ENCODE measurements at regions not wholly inside any gene's neighbourhood (a gene's known extent, or its start where the extent isn't known, plus 50 kb on each side); places are given as distances from the start of the nearest gene placed in this dataset.
A peak's percentile ranks its signal among the peaks of the same experiment; 100 is the strongest.
"Not testable (repeated sequence)": the region's sequence is repeated elsewhere in the genome, so short reads cannot be mapped to it uniquely, and the experiment has no call there.

- DNase-seq, result no peak
These were observed 92.9 kb upstream of the TLL1 start for GRCh38 chr4:165779950-165780670.

- DNase-seq, result no peak
These were observed 92.3 kb upstream of the TLL1 start for GRCh38 chr4:165780735-165781134.

GRCh38 chr4:165782623-165783022 lies 90.4 kb upstream of the TLL1 start:
- no peak for DNase-seq

- no peak for DNase-seq
These were observed 89.4 kb upstream of the TLL1 start for GRCh38 chr4:165783626-165784025.

DNA sequence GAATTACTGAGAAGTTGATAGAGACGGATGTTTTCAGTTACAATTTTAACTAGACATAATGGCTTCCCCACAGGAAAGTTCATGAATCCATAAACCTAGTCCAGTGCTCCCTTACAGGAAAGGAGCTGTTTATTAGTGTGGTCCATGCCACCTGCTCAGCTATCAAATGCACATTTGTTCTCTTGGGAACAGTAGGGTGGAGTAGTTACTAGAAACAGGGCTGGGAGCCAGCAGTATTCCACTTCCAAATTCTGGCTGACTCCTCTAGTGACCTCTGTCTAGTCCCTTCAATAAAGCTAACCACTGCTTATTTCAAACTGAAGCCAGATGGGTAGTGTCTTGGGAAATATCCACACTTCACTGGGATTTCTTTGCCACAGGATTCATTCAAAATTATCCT lies 88.4 kb upstream of the TLL1 start:
- DNase-seq, result peak; percentile 76

GRCh38 chr4:165785337-165785736 lies 87.7 kb upstream of the TLL1 start:
- DNase-seq, result no peak

GRCh38 chr4:165787516-165788274 lies 85.3 kb upstream of the TLL1 start:
- DNase-seq, result no peak

DNA sequence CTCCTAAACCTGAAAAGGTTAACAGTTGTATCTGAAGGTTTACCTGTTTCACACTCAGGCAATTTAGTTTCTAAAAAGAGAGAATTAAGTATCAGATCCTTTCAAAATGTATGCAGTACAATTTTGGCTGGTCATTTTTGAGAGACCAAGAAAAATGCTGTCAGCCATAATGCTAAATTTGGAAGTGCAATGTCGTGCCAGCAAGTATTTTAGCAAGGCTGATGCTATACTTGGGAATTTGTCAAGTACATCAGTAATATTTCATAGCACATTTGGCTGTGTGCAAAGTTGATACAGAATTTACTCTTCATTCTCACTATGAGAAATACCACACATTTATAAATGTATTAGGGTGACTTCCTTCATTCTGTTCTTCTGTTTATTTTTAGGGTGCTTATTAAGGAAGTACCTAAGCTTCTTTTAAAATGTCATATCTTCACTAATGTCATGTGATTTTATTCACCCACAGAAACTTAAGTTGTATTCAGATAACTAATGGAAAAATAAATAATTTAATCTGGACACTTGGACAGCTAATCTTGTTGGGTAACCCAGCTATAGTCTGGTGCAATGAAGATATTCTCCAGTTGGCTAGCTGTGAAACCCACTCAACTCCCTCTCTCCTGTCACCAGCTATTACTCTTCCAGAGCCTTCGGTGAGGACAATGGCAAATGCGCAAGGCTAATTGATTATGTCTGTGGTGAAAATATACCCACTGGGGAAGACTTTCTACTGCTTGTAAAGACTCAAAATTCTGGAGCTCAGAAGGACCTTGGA lies 84.2 kb upstream of the TLL1 start:
- DNase-seq, result no peak

- no peak for DNase-seq
These were observed 79.8 kb upstream of the TLL1 start for GRCh38 chr4:165793236-165793635.

DNA sequence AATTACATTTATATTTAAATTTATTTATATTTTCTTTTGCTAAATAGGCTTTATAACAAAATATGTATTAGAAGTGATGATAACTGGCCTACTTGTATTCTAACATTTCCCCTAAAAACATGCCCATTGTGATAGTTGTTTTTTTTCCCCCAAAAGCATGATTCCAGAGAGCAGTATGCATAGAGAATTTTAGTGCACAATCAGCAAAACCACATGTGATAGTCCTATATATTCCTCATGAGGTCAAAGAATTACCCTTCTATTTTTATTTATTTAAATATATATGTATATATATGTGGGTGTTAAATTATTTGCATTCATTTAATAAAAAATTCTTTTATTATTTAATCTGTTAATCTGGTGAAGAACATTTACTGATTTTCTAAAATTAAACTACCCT lies 78.2 kb upstream of the TLL1 start:
- DNase-seq, result no peak

GRCh38 chr4:165799384-165799815 lies 73.6 kb upstream of the TLL1 start:
- DNase-seq, result no peak

DNA sequence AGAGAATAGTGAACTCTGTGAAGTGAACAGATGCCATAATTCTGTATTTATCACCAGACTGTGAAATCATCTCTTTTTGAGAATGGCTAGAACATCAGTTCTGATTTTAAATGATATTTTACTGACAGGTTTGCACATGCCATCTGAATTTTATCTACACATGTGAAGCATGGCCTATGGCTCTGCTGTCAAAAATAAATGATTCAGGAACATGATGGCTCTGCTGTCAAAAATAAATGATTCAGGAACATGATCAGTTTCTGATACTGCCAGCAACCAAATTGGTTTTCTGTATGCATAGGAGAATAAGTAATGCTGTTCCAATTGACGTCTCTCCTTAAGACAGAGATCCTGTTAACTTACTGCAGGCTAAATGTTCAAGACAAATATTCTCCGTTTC lies 70.6 kb upstream of the TLL1 start:
- DNase-seq, result no peak

DNA sequence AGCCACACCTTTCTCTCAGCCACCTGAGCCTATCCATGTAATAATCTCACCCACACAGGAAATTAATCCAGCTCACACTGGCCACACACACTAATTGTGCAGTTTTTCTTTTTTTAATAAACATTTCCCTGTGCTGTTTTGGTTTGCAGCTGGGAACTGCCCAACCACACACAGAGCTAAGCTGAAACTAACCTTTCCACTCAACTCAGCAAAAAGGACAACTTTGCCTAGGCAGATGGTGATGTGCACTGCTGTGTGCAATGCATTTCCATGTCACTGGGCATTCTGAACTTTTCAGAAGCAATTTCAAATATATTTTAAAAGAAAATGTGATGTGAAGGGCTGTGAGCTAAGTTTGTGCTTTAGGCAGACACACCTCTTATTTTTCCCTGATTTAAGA lies 70.0 kb upstream of the TLL1 start:
- no peak for DNase-seq

DNA sequence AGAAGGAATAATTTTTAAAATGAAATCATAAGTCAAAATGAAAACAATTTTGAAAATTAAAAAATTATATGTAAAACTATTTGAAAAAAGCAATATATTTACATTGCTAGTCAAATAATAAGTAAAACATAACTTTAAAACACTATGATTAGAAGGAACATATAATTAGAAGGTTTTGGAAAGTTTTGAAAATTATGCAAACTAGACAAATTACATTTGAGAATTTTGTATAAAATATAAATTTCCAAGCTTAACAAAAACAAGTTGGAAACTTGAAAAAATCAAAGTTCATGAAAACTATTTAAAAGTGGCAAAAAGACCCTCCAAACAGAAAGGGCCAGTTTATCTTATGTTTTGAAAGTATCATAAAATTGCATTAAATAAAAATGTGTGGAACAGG lies 67.6 kb upstream of the TLL1 start:
- no peak for DNase-seq

- DNase-seq, result no peak
These were observed 66.4 kb upstream of the TLL1 start for GRCh38 chr4:165806613-165807012.

GRCh38 chr4:165810726-165811125 lies 62.3 kb upstream of the TLL1 start:
- no peak for DNase-seq

GRCh38 chr4:165813606-165814005 lies 59.4 kb upstream of the TLL1 start:
- no peak for DNase-seq

- DNase-seq, result no peak
These were observed 58.6 kb upstream of the TLL1 start for GRCh38 chr4:165814256-165815020.

- not testable (repeated sequence) for DNase-seq
These were observed 53.9 kb upstream of the TLL1 start for GRCh38 chr4:165819126-165819525.

Data from NCI-H2171 (cell line).